ENCODE measurements at regions not wholly inside any gene's neighbourhood (a gene's known extent, or its start where the extent isn't known, plus 50 kb on each side); places are given as distances from the start of the nearest gene placed in this dataset.

GRCh38 chr2:14543284-14543683 lies 89.2 kb upstream of the LRATD1 start:
- in situ Hi-C loops (cut with MboI): no loop called here
- ChIA-PET RAD21 (ENCODE audit: unreplicated experiment) (no interaction called here), SMC1A (ENCODE audit: uncharacterized antibody, unreplicated experiment) (no interaction called here), CTCF (no interaction called here), POLR2A (no interaction called here)
- Histone ChIP-seq H3K4me3 (no peak overlapping the region), H3K4me1 (ENCODE audit: control insufficient read depth, insufficient read depth, low read length) (no peaks in the 10 kb centered on the region), H3K9me3 (replicated peaks; ENCODE audit: control insufficient read depth, insufficient read depth, low read length) (no peaks in the 10 kb centered on the region), H3K4me2 (ENCODE audit: control insufficient read depth, insufficient read depth) (no peak overlapping the region), H3K79me2 (ENCODE audit: control insufficient read depth, insufficient read depth, low read length) (no peaks in the 10 kb centered on the region), H2AFZ (ENCODE audit: control insufficient read depth, low read depth, low read length) (no peak overlapping the region), H4K20me1 (ENCODE audit: control insufficient read depth, insufficient read depth) (no peaks in the 10 kb centered on the region), H3K27me3 (replicated peaks in 1 of 2; ENCODE audit: control insufficient read depth in 2 of 2, insufficient read depth in 2 of 2, low read length in 1 of 2) (no peaks in the 10 kb centered on the region), H3K36me3 (ENCODE audit: control insufficient read depth in 2 of 2, insufficient read depth in 2 of 2, low read length in 1 of 2) (no peaks in the 10 kb centered on the region), H3K27ac (ENCODE audit: control insufficient read depth, insufficient read depth) (no peak overlapping the region), H3K9ac (ENCODE audit: control insufficient read depth, insufficient read depth, low read length) (no peak overlapping the region)
- no peak for TF ChIP-seq SKIL (IDR thresholded peaks at IDR 0.05; ENCODE audit: low read depth, poor library complexity, severe bottlenecking)
- intact Hi-C loops (cut with micrococcal nuclease; ENCODE audit: unreplicated experiment): no loop called here
- no TSS peak for BruUV-seq (replicated peaks)
- DNase-seq (ENCODE audit: low read depth, low spot score) (no peak), ATAC-seq (no peak), FAIRE-seq (no peak)
- 8% methylated on average over 4 of the region's 4 CpGs for WGBS (ENCODE audit: insufficient coverage, insufficient replicate concordance, low lambda C conversion rate, missing lambda C conversion rate)

DNA sequence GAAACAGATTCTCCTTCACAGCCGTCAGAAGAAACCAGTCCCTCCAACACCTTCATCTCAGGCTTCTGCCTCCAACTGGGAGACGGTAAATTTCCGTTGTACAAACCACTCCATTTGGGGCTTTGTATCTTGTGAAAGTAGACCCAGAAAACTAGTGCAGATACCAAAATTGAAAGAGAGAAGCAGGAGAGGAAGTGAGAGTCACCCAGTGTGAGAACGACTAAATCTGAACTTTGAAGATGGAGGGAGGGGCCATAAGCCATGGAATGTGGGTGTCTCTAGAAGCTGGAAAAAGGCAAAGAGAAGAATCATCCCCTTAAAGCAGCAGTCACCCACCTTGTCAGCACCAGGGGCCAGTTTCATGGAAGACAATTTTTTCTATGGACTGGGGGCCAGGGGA lies 88.3 kb upstream of the LRATD1 start:
- H3K27ac ChIP-seq (ENCODE audit: control insufficient read depth, insufficient read depth): no peak overlapping the region
- no peak overlapping the region for H2AFZ ChIP-seq (ENCODE audit: control insufficient read depth, low read depth, low read length)
- WGBS (ENCODE audit: insufficient coverage, insufficient replicate concordance, low lambda C conversion rate, missing lambda C conversion rate): 33% methylated on average over 4 of the region's 4 CpGs
- H3K4me1 ChIP-seq (ENCODE audit: control insufficient read depth, insufficient read depth, low read length): no peaks in the 10 kb centered on the region
- DNase-seq (ENCODE audit: low read depth, low spot score) (no peak), FAIRE-seq (no peak), ATAC-seq (no peak)
- no peaks in the 10 kb centered on the region for H3K79me2 ChIP-seq (ENCODE audit: control insufficient read depth, insufficient read depth, low read length)
- H3K36me3 ChIP-seq (ENCODE audit: control insufficient read depth in 2 of 2, insufficient read depth in 2 of 2, low read length in 1 of 2): no peaks in the 10 kb centered on the region
- CTCF ChIA-PET: no interaction called here
- in situ Hi-C loops (cut with MboI): no loop called here
- no peaks in the 10 kb centered on the region for H3K9me3 ChIP-seq (replicated peaks; ENCODE audit: control insufficient read depth, insufficient read depth, low read length)
- RAD21 ChIA-PET (ENCODE audit: unreplicated experiment): no interaction called here
- TF ChIP-seq ATF3 (IDR thresholded peaks at IDR 0.05; ENCODE audit: borderline replicate concordance, extremely low read depth, low read depth, low read length) (no peak), EZH2 (IDR thresholded peaks at IDR 0.05; ENCODE audit: borderline replicate concordance, control insufficient read depth, low read depth, low read length) (no peak), NBN (IDR thresholded peaks at IDR 0.05) (no peak), ELK1 (IDR thresholded peaks at IDR 0.05; ENCODE audit: low read depth, low read length) (no peak), ATF7 (IDR thresholded peaks at IDR 0.05; ENCODE audit: low read depth) (no peak), SPI1 (IDR thresholded peaks at IDR 0.05; ENCODE audit: borderline replicate concordance, insufficient read depth, low read depth, low read length) (peak; percentile 56), SKIL (IDR thresholded peaks at IDR 0.05; ENCODE audit: low read depth, poor library complexity, severe bottlenecking) (no peak)
- H3K27me3 ChIP-seq (replicated peaks in 1 of 2; ENCODE audit: control insufficient read depth in 2 of 2, insufficient read depth in 2 of 2, low read length in 1 of 2): no peaks in the 10 kb centered on the region
- BruUV-seq (replicated peaks): no TSS peak
- no peaks in the 10 kb centered on the region for H4K20me1 ChIP-seq (ENCODE audit: control insufficient read depth, insufficient read depth)
- H3K9ac ChIP-seq (ENCODE audit: control insufficient read depth, insufficient read depth, low read length): no peak overlapping the region
- H3K4me3 ChIP-seq: no peak overlapping the region
- POLR2A ChIA-PET: no interaction called here
- SMC1A ChIA-PET (ENCODE audit: uncharacterized antibody, unreplicated experiment): no interaction called here
- intact Hi-C loops (cut with micrococcal nuclease; ENCODE audit: unreplicated experiment): no loop called here
- H3K4me2 ChIP-seq (ENCODE audit: control insufficient read depth, insufficient read depth): no peak overlapping the region
